ENCODE measurements at regions not wholly inside any gene's neighbourhood (a gene's known extent, or its start where the extent isn't known, plus 50 kb on each side); places are given as distances from the start of the nearest gene placed in this dataset.

DNA sequence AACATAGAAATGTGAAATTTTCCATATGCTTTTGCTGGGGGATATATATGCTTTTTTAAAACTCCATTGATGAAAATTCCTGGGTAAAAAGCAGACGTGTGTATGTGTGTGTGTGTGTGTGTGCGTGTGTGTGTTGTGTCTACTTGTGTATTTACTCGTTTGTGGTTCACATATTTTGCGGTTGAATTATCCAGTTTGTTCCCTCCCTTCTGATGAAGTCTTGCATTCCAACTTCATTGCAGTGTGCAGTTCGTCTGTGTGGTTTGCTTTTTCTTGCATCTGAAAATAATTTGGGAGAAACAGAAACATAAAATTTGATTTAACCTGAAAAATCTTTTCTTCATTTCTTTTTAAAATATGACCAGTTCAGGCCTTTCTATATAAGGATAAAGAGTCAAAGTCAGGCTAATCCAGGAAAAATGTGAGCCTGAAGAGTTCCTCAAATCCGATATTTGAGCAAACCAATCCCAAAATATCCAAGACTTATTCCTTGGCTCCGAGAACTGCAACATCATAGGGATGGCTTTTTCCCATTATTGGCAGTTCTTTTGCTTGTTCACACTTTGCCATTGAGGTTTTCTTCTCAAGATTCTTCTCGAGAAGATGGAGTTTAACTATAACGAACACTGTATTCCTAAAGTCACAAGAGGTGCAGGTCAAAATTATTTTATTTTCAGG lies 202.2 kb upstream of the CCN2 start:
- 29% methylated on average over 9 of the region's 9 CpGs for WGBS (ENCODE audit: low lambda C conversion rate)
- ChIA-PET CTCF (no interaction called here), POLR2A (no interaction called here)
- no peak for DNase-seq
- Histone ChIP-seq H3K27me3 (ENCODE audit: insufficient read depth) (no peaks in the 10 kb centered on the region), H4K20me1 (ENCODE audit: insufficient read depth) (no peaks in the 10 kb centered on the region), H3K79me2 (ENCODE audit: insufficient read depth) (no peaks in the 10 kb centered on the region), H3K9me2 (no peaks in the 10 kb centered on the region), H3K27ac (ENCODE audit: low read depth in 2 of 2, low read length in 1 of 2) (peak overlapping the region; percentile 64 to 81), H3K9me3 (no peaks in the 10 kb centered on the region), H2AFZ (ENCODE audit: low read depth) (peak overlapping the region; percentile 72), H3K36me3 (replicated peaks in 1 of 2; ENCODE audit: control insufficient read depth in 1 of 2, insufficient read depth in 2 of 2, low read length in 1 of 2) (no peaks in the 10 kb centered on the region), H3K4me3 (ENCODE audit: low read depth in 2 of 2, low read length in 1 of 2) (peak overlapping the region in 1 of 2 experiments; percentile 14; a peak in 1 of 4 replicates), H3K4me1 (ENCODE audit: control insufficient read depth in 1 of 2, insufficient read depth in 2 of 2, low read depth in 1 of 2, low read length in 1 of 2) (peaks cover 0 to 3% of the 10 kb centered on the region in 2 experiments; a peak in 1 of 4 replicates), H3F3A (replicated peaks; ENCODE audit: insufficient read depth) (peaks cover 21% of the 10 kb centered on the region), H3K9ac (peak overlapping the region; percentile 61), H3K4me2 (peak overlapping the region; percentile 57)
- TF ChIP-seq, protein P1, sequence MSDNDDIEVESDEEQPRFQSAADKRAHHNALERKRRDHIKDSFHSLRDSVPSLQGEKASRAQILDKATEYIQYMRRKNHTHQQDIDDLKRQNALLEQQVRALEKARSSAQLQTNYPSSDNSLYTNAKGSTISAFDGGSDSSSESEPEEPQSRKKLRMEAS (IDR thresholded peaks at IDR 0.05; ENCODE audit: low read depth), result no peak
- TF ChIP-seq RCOR1 (IDR thresholded peaks at IDR 0.05; ENCODE audit: low read length), result no peak
- TF ChIP-seq, protein P2, sequence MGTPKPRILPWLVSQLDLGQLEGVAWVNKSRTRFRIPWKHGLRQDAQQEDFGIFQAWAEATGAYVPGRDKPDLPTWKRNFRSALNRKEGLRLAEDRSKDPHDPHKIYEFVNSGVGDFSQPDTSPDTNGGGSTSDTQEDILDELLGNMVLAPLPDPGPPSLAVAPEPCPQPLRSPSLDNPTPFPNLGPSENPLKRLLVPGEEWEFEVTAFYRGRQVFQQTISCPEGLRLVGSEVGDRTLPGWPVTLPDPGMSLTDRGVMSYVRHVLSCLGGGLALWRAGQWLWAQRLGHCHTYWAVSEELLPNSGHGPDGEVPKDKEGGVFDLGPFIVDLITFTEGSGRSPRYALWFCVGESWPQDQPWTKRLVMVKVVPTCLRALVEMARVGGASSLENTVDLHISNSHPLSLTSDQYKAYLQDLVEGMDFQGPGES (IDR thresholded peaks at IDR 0.05; ENCODE audit: low read depth, low read length), result no peak
- TF ChIP-seq RXRA (IDR thresholded peaks at IDR 0.05; ENCODE audit: borderline replicate concordance, low read depth), result no peak
- TF ChIP-seq RFX5 (IDR thresholded peaks at IDR 0.05; ENCODE audit: low read length), result no peak
- TF ChIP-seq ELF1 (IDR thresholded peaks at IDR 0.05), result no peak
- TF ChIP-seq, protein P3, sequence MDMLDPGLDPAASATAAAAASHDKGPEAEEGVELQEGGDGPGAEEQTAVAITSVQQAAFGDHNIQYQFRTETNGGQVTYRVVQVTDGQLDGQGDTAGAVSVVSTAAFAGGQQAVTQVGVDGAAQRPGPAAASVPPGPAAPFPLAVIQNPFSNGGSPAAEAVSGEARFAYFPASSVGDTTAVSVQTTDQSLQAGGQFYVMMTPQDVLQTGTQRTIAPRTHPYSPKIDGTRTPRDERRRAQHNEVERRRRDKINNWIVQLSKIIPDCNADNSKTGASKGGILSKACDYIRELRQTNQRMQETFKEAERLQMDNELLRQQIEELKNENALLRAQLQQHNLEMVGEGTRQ (IDR thresholded peaks at IDR 0.05; ENCODE audit: borderline replicate concordance, low read depth, low read length), result no peak
- no peak for TF ChIP-seq YY1 (IDR thresholded peaks at IDR 0.05; ENCODE audit: low read depth)
- TF ChIP-seq TCF12 (IDR thresholded peaks at IDR 0.05), result peak; percentile 64
- no peak; the same call in 1 of the 2 replicates for TF ChIP-seq POLR2AphosphoS5 (IDR thresholded peaks at IDR 0.05; ENCODE audit: low read depth, low read length)
- TF ChIP-seq, protein P4, sequence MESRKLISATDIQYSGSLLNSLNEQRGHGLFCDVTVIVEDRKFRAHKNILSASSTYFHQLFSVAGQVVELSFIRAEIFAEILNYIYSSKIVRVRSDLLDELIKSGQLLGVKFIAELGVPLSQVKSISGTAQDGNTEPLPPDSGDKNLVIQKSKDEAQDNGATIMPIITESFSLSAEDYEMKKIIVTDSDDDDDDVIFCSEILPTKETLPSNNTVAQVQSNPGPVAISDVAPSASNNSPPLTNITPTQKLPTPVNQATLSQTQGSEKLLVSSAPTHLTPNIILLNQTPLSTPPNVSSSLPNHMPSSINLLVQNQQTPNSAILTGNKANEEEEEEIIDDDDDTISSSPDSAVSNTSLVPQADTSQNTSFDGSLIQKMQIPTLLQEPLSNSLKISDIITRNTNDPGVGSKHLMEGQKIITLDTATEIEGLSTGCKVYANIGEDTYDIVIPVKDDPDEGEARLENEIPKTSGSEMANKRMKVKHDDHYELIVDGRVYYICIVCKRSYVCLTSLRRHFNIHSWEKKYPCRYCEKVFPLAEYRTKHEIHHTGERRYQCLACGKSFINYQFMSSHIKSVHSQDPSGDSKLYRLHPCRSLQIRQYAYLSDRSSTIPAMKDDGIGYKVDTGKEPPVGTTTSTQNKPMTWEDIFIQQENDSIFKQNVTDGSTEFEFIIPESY (IDR thresholded peaks at IDR 0.05; ENCODE audit: borderline replicate concordance, low read depth), result no peak
- TF ChIP-seq, protein P5, sequence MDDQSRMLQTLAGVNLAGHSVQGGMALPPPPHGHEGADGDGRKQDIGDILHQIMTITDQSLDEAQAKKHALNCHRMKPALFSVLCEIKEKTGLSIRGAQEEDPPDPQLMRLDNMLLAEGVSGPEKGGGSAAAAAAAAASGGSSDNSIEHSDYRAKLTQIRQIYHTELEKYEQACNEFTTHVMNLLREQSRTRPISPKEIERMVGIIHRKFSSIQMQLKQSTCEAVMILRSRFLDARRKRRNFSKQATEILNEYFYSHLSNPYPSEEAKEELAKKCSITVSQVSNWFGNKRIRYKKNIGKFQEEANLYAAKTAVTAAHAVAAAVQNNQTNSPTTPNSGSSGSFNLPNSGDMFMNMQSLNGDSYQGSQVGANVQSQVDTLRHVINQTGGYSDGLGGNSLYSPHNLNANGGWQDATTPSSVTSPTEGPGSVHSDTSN (IDR thresholded peaks at IDR 0.05), result 0 out of 2 replicates have a peak, but pooled peaks have one; percentile 13
- TF ChIP-seq, protein P6, sequence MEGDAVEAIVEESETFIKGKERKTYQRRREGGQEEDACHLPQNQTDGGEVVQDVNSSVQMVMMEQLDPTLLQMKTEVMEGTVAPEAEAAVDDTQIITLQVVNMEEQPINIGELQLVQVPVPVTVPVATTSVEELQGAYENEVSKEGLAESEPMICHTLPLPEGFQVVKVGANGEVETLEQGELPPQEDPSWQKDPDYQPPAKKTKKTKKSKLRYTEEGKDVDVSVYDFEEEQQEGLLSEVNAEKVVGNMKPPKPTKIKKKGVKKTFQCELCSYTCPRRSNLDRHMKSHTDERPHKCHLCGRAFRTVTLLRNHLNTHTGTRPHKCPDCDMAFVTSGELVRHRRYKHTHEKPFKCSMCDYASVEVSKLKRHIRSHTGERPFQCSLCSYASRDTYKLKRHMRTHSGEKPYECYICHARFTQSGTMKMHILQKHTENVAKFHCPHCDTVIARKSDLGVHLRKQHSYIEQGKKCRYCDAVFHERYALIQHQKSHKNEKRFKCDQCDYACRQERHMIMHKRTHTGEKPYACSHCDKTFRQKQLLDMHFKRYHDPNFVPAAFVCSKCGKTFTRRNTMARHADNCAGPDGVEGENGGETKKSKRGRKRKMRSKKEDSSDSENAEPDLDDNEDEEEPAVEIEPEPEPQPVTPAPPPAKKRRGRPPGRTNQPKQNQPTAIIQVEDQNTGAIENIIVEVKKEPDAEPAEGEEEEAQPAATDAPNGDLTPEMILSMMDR (IDR thresholded peaks at IDR 0.05), result no peak

Measured in SK-N-SH (cell line).